SH-SY5Y (cell line): ENCODE measurements at regions not wholly inside any gene's neighbourhood (a gene's known extent, or its start where the extent isn't known, plus 50 kb on each side); places are given as distances from the start of the nearest gene placed in this dataset.

Experiments used
- GATA2 ChIP-seq: IDR thresholded peaks from 2 replicates; pipeline ENCODE4 v1.6.1; 2011; ENCODE audit warnings: mild to moderate bottlenecking, low read depth, low read length
- GATA3 ChIP-seq: IDR thresholded peaks from 2 replicates; pipeline ENCODE4 v1.6.1; 2011; ENCODE audit warnings: low read depth, mild to moderate bottlenecking, low read length, moderate library complexity

DNA sequence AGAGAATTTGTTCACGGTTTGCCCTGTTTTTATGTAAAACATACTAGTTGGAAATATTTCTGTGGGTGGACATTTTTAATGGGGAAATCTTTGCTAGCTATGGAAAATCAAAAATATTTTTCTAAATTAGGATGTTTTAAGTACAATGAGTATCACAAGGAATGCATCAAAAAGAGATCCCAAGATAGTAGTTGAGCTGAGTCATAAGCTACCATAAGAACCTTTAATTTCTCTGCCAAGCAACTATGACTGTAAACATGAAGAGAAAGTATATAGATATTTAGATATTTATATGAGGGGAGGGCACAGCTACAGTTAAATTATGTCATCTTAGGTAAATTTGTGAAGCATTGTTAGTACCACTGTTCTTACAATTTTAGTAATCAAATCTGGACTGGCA is 646.2 kb downstream of the XIRP2 start:
- TF ChIP-seq GATA3 (no peak), GATA2 (no peak)
